GM21423 (cell line): ENCODE measurements at regions not wholly inside any gene's neighbourhood (a gene's known extent, or its start where the extent isn't known, plus 50 kb on each side); places are given as distances from the start of the nearest gene placed in this dataset.
"Not testable (repeated sequence)": the region's sequence is repeated elsewhere in the genome, so short reads cannot be mapped to it uniquely, and the experiment has no call there.

Source experiments
- ATAC-seq: cut with Tn5 transposase; IDR thresholded peaks from one replicate; pipeline ENCODE4 v1.9.1; 2021; ENCODE audit warnings: mild to moderate bottlenecking, moderate library complexity; ENCODE audit not compliant: unreplicated experiment

DNA sequence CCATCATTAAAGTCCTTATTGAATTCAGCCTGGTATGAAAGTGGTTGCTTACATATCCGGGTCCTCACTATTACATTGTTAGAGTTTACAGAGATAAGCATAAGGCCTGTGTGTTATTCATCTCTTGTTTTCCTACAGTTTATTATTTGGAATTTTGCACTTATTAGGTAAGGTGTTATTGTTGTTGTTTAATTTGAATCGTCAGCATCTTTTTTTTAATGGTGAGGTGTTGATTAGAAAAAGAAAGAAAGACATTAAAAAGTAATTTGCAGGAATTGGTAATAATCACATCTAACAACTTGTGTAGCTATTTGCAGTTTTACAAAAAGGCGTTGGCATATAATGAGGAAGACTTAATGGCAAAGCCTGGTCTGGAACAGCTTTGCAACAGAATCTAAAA is 158.6 kb downstream of the SAMD5 start:
- ATAC-seq: no peak

DNA sequence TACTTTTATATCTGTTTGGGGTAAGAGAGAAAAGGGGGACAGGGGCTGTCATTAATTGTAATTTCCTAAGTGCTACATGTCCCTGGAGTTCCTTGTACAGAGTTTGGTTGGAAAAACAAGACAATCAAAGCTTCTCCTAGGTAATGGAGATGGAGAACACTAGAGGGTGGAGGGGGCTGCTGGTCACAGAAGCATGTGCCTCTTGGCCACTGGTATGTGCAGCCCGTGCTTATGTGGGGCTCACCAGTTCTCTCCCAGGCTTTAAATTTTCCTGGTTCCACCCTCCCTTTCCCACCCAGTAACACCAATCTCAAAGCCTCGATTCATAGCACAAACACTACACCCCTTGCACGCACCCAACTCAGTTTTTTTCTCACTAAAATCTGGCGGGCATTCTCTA is 165.6 kb downstream of the SAMD5 start:
- ATAC-seq: no peak

DNA sequence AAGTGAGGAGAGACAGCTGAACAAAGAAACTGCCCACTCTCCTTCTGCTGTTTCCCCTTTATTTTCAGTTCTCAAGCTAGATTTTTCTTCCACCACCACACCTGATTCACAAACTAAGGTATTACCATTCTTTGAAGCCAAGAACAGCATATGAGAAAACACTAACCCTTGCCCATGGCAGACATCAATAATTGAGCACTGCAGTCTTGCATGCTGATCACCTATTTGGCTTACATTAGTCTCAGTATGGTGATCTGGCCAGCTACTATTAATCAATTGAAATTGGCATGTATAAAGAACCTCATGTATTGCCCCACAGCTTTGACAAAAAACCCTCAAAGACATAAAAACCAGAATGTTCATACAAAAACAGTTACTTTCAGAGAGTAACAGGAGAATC is 166.3 kb downstream of the SAMD5 start:
- ATAC-seq: no peak

DNA sequence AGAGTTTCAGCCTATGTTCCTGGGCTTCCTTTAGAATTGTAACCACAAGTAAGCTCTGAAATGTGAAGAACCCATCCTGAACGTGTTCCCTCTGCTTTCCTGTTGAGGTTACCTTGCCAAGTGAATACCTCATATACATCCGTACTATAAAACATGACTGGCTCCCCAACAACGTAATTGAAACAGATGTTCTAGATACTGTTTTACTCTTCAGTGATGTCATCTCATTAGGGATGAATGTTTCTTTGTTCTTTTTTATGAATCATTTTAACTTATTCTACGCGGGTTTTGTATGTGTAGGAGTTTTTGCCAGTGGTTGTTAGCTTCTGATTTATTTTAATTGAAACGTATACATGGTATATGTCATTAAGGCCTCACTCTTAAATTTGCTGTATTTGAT is 166.8 kb downstream of the SAMD5 start:
- no peak for ATAC-seq

DNA sequence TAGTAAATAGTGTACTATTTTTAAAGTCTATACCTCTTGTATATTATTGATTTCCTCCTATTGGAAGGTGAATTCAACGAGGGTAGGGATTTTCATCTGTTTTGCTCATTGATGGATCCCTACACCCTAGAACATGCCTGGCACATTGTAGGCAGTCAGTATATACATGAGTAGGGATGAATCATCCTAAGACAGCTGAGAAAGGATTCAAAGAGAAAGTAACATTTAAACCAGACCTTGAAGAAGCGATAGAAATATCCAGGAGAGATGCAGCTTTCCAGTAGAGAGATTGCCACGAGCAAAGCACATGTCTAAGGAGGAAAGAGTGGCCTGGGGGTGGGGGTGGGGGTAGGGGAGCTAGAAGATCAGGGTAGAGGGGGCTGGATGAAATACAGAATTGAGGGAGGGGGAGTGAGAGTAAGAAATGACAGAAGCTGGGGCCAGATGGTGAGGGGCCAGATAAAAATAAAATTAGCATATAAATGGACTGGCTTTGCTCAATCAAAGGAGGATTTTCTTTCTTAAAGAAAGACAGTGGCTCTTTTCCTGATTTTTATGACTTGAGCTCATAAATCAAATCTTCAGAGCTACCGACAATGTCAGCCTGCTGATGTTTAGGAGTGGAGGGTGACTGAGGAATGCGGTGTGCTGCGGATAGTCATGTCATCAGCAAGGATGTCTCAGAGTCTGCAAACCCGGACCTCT is 168.2 kb downstream of the SAMD5 start:
- no peak for ATAC-seq

DNA sequence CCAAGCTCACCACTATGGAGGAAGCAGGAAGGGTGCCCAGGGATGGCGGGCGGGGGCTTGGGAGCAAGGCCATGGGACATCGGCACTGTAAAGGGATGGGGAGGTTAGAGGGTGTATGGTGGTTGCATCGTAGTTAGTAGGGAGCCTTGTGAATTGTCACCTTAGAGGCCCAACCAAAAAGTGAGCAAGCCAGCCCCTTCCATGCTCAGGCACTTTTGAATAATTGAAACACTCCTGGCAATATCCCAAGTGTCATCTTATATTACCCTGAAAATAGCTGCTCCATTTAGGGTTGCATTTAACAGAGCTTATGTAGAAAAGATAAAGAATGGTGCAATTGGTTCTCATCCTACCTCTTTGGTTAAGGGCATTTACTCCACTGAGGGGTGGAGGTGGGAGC is 169.2 kb downstream of the SAMD5 start:
- no peak for ATAC-seq

DNA sequence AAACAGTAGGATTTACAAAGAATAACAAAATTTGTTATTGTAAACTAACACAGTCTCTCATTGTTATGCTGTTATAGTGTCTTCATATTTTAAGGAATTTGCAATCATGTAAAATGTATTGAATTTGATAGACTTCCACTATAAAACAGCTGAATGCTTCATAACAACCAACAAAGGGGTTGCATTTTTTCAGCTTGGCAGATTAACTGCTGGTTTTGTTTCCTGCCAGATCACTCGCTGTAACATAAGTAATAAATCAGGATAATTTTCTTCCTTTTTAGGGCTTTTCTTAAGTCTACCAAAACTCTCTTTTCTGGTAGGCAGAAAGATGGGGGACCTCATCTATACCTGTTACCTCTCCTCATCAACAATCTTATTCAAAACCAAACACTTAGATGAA is 169.8 kb downstream of the SAMD5 start:
- no peak for ATAC-seq

DNA sequence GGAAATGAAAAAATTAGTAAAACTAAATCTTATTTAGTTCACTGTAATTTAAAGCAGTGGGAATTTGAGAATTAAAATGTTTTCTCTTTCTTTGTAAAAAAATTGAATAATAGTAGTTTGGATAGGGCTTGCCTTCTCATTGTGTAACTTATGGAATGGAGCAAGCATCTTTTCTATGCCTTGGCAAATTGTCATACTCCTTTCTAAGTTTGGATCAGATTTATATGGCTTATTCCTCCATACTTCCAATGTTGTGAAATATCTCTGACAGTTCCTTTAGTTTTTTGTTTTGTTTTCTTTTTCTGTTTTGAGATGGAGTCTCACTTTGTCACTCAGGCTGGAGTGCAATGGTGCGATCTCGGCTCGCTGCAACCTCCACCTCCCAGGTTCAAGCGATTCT is 176.4 kb downstream of the SAMD5 start:
- ATAC-seq: no peak

DNA sequence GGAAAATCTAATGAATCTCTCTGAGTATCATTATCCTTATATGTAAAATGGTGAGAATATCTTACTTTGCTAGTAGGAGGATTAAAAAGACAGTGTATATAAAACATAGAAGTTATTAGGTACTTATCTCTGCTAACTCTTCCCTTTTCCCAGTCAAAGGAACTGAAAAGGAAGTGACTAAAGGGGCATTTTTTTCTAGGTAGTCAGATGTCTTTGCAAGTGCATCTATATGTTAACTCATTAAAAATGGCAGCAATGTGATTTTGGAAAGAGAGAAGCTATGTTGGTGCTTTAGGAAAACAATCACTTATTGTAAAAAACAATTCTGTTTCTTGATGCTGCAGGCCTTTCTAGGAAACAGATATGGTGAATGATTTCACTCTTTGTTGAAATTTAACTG is 180.9 kb downstream of the SAMD5 start:
- ATAC-seq: no peak

DNA sequence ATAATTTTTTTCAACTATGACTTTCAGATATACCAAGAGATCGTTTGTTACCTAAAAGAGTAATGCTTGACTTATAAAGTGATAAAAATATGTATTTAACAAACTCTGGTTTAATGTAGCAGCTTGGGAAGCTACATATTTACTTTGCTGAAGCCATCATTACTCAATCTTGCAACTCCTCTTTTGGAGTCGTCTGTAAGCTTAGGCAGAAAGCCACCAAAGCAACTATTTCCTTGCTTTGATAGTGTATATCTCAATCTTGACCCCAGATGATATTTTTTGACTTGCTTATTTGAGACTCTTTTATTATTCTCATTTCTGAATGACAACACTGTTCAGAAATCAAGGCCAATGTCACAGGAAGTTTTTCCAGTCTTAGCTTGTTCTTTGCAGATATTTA is 183.0 kb downstream of the SAMD5 start:
- no peak for ATAC-seq

DNA sequence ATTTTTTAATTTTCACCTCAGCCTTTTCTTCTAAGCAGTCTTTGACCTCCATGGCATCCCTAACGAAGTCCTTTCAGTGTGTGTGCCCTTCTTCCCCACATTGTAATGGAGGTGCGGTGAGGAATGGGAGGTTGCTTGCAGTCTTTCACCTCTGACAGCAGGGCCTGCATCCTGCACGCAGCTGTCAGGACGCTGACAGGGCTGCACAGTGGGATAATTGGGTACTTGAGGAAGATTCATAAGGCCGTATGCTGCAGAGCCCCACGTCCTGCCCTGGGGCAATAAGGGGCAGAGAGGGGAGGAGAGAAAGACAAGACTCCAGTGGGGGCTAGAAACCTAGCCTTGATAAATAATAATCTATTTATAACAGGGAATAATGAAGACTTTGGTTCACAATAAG is 184.7 kb downstream of the SAMD5 start:
- no peak for ATAC-seq

DNA sequence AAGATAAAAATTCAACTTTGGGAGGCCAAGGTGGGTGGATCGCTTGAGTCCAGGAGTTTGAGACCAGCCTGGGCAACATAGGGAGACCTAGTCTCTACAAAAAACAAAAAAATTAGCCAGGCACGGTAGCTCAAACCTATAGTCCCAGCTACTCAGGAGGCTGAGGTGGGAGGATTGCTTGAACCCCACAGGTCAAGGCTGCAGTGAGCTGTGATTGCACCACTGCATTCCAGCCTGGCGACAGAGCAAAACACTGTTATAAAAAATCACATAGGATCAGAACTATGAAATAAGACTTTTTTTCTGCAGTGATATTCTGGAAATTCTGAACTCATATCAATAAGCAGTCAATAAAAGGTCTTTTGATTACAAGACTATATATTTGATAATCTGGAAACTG is 186.1 kb downstream of the SAMD5 start:
- not testable (repeated sequence) for ATAC-seq

DNA sequence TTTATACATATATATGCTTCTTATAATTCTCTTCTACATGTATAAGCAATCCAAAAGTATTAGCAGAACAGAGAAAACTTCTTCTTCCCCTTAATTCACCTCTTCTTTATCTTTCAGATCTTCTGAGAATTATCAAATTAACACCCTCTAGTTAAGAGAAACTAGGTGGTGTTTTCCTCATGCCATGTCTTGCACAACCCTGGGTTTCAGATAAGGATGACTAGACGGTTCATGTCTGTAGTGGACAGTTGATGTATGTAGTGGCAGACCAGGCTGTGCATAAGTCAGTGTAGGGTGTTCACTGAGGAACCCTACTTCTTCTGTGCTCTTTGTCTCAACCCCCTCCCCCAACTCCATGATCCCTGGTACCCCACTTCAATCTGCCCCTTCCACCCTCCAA is 187.3 kb downstream of the SAMD5 start:
- ATAC-seq: no peak

DNA sequence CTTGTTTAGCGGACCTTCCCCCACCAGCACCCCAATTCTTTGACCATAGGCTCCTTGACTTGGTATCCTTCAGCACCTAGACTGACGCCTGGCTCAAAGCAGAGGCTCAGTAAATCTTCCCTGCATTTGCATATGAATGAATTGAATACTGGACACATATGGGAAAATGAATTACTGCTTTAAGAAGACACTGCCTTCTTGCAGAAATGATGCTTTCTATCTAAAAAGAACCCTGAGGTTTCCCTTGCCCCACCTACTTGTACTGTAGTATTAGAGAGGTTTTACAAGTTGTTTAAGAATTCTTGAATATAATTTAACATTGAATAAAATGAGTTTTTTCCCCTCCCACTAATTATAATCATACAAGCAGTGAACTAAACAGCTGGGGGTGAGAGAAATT is 190.7 kb downstream of the SAMD5 start:
- no peak for ATAC-seq

DNA sequence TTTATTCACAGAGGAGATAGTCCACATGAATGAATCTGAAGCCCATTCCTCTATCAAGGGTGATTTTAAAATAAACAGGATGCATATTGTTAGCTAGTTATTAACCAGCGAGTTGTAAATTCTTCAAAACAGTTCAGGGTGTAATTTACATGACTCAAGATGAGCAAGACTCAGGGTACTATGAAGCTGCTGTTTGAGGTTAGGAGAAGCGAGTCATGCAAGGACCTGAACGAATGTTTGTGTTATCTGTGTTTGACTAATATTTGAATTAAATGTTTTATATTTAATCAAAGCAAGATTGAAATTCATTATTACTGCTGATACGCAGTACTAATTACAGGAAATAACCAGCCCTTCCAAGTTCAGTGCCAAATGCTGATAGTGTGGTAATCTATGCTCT is 191.1 kb downstream of the SAMD5 start:
- ATAC-seq: no peak

DNA sequence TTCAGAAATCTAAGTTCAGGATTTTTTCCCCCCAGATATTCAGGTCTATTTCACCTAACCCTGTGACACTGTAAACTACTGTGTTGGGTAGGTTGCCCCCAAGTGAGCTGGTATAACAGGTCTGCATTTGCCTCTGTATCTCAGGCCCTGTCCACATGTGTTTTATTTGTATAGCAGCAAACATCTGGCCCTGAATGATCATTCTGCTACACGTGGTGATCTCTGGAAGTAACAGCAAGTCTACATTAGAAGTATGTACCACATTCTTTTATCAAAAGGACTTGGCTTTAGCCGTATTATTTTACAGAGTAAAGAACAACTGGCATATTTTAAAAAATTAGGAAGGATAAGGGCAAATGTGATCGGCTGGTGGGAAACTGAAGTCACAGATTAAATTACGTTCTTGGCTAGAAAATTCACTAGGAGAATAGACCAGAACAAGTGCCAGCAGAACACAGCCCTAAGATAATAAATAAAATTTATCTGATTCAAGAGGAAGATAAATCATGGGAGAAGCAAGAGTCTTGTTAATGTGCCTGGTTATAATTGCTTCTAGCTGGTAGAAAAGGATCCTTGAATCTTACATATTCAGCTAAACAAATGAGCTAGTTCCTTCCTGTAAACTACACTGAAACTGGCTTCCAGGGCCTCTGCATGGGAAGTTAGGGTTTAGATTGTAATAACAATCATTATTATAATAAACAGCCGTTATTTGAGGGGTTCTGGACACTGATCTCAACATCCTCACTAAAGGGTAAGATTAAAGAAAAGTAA is 192.1 kb downstream of the SAMD5 start:
- ATAC-seq: no peak

DNA sequence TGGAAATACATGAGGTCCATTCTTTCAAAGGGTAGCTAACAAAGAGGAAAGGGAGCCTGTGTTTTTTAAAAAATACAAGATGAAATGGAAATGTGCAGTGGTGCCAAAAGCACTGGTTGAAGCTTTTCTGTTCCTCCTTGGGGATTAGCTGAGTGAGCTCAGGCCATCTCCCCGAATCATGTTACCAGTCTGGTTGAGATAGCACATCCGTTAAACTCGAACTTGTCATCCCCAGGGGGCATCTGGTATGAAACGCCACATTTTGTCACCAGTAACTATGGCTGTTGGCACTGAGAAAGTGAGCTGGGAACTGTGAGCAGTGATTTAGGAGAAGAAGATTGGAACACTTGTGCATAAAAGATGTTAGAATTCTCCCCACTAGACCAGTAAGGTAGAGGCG is 196.2 kb downstream of the SAMD5 start:
- no peak for ATAC-seq

DNA sequence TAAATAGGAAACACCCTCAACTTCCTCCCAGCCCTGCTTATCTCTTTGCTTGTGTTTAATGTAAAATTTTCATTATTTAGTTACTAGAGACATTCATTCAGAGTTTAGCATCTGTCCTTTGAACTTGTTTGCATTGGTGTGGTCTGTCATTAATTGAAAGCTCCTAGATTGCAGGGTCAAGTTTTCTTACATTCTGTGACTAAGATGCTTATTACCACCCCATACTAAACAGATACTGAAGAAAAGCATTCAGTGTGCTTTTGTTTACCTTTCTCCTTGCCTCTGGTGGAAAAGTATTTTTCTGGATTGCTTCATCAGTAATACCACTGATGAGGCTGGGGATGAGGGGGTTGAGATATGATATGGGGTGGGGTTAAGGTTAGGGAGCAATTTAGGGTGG is 199.0 kb downstream of the SAMD5 start:
- no peak for ATAC-seq

DNA sequence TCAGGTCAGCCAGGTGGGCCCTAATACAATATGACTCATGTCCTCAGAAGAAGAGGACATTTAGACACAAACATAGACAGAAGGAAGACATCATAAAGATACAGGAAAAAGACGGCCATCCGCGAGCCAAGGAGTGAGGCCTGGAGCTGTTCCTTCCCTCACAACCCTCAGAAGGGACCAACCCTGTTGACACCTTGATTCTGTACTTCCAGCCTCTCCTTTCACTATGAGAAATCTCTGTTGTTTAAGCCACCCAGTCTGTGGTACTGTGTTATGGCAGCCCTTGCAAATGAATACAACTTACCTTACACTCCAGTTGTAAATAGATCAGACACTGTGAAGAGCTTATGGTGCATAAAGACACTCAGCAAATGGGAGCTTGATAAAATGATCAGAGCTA is 199.7 kb downstream of the SAMD5 start:
- no peak for ATAC-seq

DNA sequence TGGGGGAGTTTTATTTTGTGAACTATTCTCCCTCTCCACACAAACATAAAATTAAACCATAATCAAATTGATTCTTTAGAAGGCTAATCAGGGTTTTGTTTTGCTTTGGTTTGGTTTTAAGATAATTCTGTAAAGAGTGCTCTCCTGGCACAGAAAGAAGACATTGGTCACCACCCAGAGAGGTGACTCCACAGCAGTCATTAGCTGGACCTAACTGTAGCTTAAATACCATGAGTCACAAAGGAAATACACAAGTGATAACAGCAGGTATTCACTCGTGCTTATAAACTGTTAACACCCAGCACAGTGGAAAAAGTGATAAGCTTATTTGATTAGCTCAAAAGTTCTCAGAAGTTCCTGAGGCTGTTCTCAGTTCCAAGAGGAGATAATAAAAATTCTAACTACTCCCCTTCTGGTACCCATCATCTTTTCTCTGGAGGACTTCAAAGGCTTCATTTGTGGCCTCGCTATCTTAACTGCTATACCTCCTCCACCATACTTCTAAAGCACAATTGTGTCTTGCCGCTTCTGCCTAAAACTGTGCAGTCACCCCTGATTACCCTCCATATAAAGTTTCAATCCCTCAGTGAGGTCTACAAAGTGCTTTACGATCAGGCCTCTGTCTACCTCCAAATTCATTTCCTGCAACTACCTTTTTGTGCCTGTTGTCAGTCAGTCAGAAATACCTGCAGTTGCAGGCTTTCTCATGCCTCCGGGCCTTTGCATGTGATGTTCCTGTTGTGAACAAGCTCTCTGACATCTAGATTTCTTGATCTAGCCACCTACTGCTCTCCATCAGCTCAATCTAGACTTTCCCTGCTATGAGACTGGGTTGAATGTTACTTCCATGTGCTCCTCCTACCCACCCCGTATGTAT is 201.1 kb downstream of the SAMD5 start:
- ATAC-seq: no peak

DNA sequence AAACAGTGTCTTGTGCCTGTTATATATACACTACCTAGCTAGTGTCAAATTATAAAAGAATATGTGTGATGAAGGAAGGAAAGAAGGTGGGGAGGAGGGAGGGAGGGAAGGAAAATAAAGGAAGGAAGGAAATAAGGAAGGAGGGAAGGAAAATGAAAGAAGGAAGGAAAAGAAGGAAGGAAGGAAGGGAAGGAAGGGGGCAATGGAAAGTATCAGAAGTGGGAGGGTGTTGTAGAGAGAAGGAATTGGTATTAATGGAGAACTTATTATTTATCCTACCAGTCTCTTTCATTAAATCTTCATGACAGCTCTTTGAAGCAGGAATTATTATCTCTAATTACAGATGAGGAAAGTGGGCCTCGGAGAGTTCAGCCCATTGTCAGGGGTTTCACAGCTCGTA is 202.4 kb downstream of the SAMD5 start:
- ATAC-seq: no peak

DNA sequence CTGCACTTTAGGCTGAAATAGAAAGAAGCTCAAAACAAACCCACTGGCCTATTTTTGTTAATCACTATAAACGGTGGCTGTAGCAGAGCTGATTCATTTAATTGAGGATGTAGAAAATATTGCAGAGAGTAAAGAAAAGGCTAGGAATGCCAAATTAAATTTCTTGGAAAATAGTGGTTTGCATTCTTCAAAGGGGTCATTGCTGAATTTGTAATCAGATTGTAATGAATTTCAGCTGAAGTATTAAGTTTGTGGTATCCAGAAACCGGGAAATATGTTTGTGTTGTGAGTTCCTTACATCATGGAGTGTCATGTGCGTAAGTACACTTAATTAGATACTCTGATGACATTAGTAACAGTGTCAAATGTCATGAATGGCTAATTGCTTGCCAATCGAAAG is 203.0 kb downstream of the SAMD5 start:
- ATAC-seq: no peak
